Karpas-422 (cell line): ENCODE measurements at regions not wholly inside any gene's neighbourhood (a gene's known extent, or its start where the extent isn't known, plus 50 kb on each side); places are given as distances from the start of the nearest gene placed in this dataset.
"Not testable (repeated sequence)": the region's sequence is repeated elsewhere in the genome, so short reads cannot be mapped to it uniquely, and the experiment has no call there.

ENCODE experiments used
- DNase-seq: peaks from one replicate; pipeline ENCODE4 v3.0.0-alpha.2; 2015
- H2AFZ ChIP-seq: fragments of 200-600 bp; sonication (generic); 2 replicates; pipeline ENCODE4 v1.6.1; 2014; ENCODE audit warnings: antibody characterized with exemption, low read length, mixed read lengths
- H3K27ac ChIP-seq: fragments of 200-600 bp; sonication (generic); 2 replicates; pipeline ENCODE4 v1.5.1; 2014; ENCODE audit warnings: mild to moderate bottlenecking, low read length, moderate library complexity
- H3K27me3 ChIP-seq: fragments of 200-600 bp; sonication (generic); 2 replicates; pipeline ENCODE4 v1.6.1; 2014; ENCODE audit warnings: low read length, mixed read lengths
- H3K36me3 ChIP-seq: fragments of 200-600 bp; sonication (generic); 2 replicates; pipeline ENCODE4 v1.6.1; 2014; ENCODE audit warnings: low read length, mixed read lengths; ENCODE audit not compliant: insufficient read depth
- H3K4me1 ChIP-seq: fragments of 200-600 bp; sonication (generic); 2 replicates; pipeline ENCODE4 v1.6.1; 2014; ENCODE audit warnings: mild to moderate bottlenecking, low read length, mixed read lengths
- H3K4me2 ChIP-seq: fragments of 200-600 bp; sonication (generic); 2 replicates; pipeline ENCODE4 v1.6.1; 2014; ENCODE audit warnings: low read length, low read depth, mild to moderate bottlenecking; ENCODE audit not compliant: poor library complexity, severe bottlenecking
- H3K4me3 ChIP-seq: fragments of 200-600 bp; sonication (generic); 2 replicates; pipeline ENCODE4 v1.5.1; 2014; ENCODE audit warnings: mild to moderate bottlenecking, antibody characterized with exemption, low read length, mixed read lengths
- H3K79me2 ChIP-seq: fragments of 200-600 bp; sonication (generic); 2 replicates; pipeline ENCODE4 v1.6.1; 2014; ENCODE audit warnings: mild to moderate bottlenecking, low read length, mixed read lengths
- H3K9ac ChIP-seq: fragments of 200-600 bp; sonication (generic); 2 replicates; pipeline ENCODE4 v1.6.0; 2014; ENCODE audit warnings: low read length
- H3K9me2 ChIP-seq: fragments of 200-600 bp; sonication (generic), shearing (Covaris generic); replicated peaks from 2 replicates; pipeline ENCODE4 v1.6.0; 2014; ENCODE audit warnings: mild to moderate bottlenecking, low read length, moderate library complexity; ENCODE audit not compliant: insufficient read depth
- H3K9me3 ChIP-seq: fragments of 300-700, 200-600 bp; sonication (generic); 2 replicates; pipeline ENCODE4 v1.6.1; 2014; ENCODE audit warnings: low read length, mixed read lengths
- H4K20me1 ChIP-seq: fragments of 200-600 bp; sonication (generic); 2 replicates; pipeline ENCODE4 v1.6.1; 2014; ENCODE audit warnings: mild to moderate bottlenecking, antibody characterized with exemption, low read length, low read depth; ENCODE audit not compliant: insufficient read depth

GRCh38 chr10:46171661-46172060 lies 115.1 kb upstream of the ANTXRL start:
- Histone ChIP-seq H3K27ac (no peak overlapping the region), H3K79me2 (no peaks in the 10 kb centered on the region), H4K20me1 (no peaks in the 10 kb centered on the region), H3K4me3 (no peak overlapping the region), H3K36me3 (no peaks in the 10 kb centered on the region), H2AFZ (no peak overlapping the region), H3K4me2 (no peak overlapping the region), H3K9me3 (no peaks in the 10 kb centered on the region), H3K9me2 (no peaks in the 10 kb centered on the region), H3K9ac (no peak overlapping the region), H3K4me1 (no peaks in the 10 kb centered on the region), H3K27me3 (no peaks in the 10 kb centered on the region)
- no peak for DNase-seq

DNA sequence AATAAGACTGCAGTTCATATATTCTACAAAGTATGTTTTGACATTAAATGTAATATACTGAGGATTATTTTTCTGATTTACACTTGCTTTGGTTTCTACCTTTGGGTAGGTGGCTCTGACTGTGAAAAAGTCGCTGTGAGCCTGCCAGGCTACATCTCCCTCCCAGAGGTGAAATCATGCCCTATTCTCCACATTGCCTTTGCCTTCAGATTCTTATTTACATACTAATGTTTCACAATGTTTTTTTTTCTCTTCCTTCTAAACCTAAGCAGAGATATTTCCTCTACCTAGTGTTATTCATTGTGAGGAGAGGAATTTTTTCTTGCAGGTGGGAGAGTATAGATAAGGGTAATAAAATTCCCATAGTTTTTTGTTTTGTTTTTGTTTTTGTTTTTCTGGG lies 111.5 kb upstream of the ANTXRL start:
- Histone ChIP-seq H3K4me1 (no peaks in the 10 kb centered on the region), H3K9ac (no peak overlapping the region), H3K79me2 (no peaks in the 10 kb centered on the region), H3K4me3 (no peak overlapping the region), H3K9me3 (no peaks in the 10 kb centered on the region), H3K36me3 (no peaks in the 10 kb centered on the region), H3K4me2 (no peak overlapping the region), H3K27ac (no peak overlapping the region), H3K27me3 (no peaks in the 10 kb centered on the region), H2AFZ (no peak overlapping the region), H4K20me1 (no peaks in the 10 kb centered on the region), H3K9me2 (no peaks in the 10 kb centered on the region)
- no peak for DNase-seq

DNA sequence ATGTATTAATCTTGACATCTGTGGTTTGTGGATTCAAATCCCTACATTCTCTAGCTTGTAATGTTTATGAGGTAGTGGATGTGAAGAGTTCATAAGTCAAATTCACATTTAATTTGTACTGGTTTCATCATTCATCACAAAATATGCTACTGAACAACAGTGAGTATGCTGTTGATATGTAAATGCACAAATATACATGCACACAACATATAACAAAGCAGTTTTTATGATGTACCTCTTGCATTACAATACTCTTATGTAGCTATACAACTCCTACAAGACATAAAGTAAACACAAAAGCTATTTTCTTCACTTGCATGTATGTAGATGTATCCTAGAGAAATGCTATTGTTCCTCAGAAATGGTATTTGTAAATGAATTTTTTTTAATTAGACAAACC lies 111.0 kb upstream of the ANTXRL start:
- H3K9me2 ChIP-seq = no peaks in the 10 kb centered on the region
- no peak overlapping the region for H3K27ac ChIP-seq
- DNase-seq = no peak
- no peak overlapping the region for H3K4me2 ChIP-seq
- H3K9me3 ChIP-seq = no peaks in the 10 kb centered on the region
- H3K4me1 ChIP-seq = no peaks in the 10 kb centered on the region
- no peak overlapping the region for H3K9ac ChIP-seq
- no peaks in the 10 kb centered on the region for H4K20me1 ChIP-seq
- no peaks in the 10 kb centered on the region for H3K36me3 ChIP-seq
- no peak overlapping the region for H2AFZ ChIP-seq
- no peaks in the 10 kb centered on the region for H3K79me2 ChIP-seq
- no peak overlapping the region for H3K4me3 ChIP-seq
- no peaks in the 10 kb centered on the region for H3K27me3 ChIP-seq

- DNase-seq, H3K4me1 ChIP-seq, H2AFZ ChIP-seq, H3K36me3 ChIP-seq, H3K9me3 ChIP-seq, H3K4me3 ChIP-seq, H3K4me2 ChIP-seq, H3K27ac ChIP-seq, H3K79me2 ChIP-seq, H3K9ac ChIP-seq, H3K27me3 ChIP-seq, H4K20me1 ChIP-seq, H3K9me2 ChIP-seq: not testable (repeated sequence)
Observed at GRCh38 chr10:46187431-46187830, 99.4 kb upstream of the ANTXRL start.

DNA sequence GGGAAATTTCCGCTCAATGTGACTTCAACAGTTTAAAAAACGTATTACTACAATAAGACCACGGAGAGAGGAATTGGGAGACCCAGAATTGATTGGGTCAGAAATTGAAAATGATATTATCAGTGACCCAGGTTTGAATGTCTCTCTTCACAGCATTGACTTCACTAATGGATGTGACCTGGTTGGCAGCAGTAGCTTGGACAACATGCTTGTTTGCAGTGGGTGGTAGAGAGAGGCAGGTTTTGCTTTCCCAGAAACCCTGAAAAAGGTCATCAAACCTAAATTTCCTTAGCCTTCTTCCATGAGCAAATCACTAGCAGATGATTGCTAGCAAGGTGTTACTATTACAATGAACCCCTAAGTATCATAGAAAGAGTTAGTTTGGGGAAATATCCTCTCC lies 89.7 kb upstream of the ANTXRL start:
- H3K4me1 ChIP-seq = no peaks in the 10 kb centered on the region
- H3K79me2 ChIP-seq = no peaks in the 10 kb centered on the region
- H3K4me3 ChIP-seq = no peak overlapping the region
- no peaks in the 10 kb centered on the region for H3K9me3 ChIP-seq
- H3K9ac ChIP-seq = no peak overlapping the region
- no peaks in the 10 kb centered on the region for H3K9me2 ChIP-seq
- H4K20me1 ChIP-seq = no peaks in the 10 kb centered on the region
- no peak overlapping the region for H2AFZ ChIP-seq
- H3K36me3 ChIP-seq = no peaks in the 10 kb centered on the region
- no peak for DNase-seq
- H3K27ac ChIP-seq = no peak overlapping the region
- H3K27me3 ChIP-seq = no peaks in the 10 kb centered on the region
- H3K4me2 ChIP-seq = no peak overlapping the region

DNA sequence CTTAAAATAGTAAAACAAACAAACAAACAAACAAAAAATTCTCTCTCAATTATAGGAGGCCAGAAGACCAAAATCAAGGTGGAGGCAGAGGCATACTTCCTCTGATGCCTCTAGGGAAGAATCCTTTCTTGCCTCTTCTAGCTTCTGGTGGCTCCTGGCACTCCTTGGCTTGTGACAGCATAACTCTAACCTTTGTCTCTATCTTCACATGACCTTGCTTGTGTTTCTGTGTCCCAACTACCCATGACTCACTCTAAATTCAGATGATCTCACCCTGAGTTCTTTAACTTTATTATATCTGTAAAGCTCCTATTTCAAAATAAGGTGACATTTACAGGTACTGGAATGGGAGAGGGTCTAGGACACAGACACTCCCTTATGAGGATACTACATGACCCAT lies 88.3 kb upstream of the ANTXRL start:
- H3K27me3 ChIP-seq = no peaks in the 10 kb centered on the region
- no peaks in the 10 kb centered on the region for H3K9me3 ChIP-seq
- no peak overlapping the region for H3K4me3 ChIP-seq
- no peak overlapping the region for H3K27ac ChIP-seq
- no peak overlapping the region for H3K4me2 ChIP-seq
- no peaks in the 10 kb centered on the region for H3K36me3 ChIP-seq
- no peak overlapping the region for H2AFZ ChIP-seq
- no peaks in the 10 kb centered on the region for H3K79me2 ChIP-seq
- no peaks in the 10 kb centered on the region for H3K4me1 ChIP-seq
- no peaks in the 10 kb centered on the region for H4K20me1 ChIP-seq
- H3K9me2 ChIP-seq = no peaks in the 10 kb centered on the region
- no peak for DNase-seq
- H3K9ac ChIP-seq = no peak overlapping the region

GRCh38 chr10:46202405-46202804 lies 84.4 kb upstream of the ANTXRL start:
- not testable (repeated sequence) for H3K4me3 ChIP-seq, H3K9me3 ChIP-seq, DNase-seq, H3K27ac ChIP-seq, H3K4me2 ChIP-seq, H4K20me1 ChIP-seq, H3K79me2 ChIP-seq, H3K4me1 ChIP-seq, H3K9me2 ChIP-seq, H3K27me3 ChIP-seq, H2AFZ ChIP-seq, H3K9ac ChIP-seq, H3K36me3 ChIP-seq

- not testable (repeated sequence) for H3K9me3 ChIP-seq, H3K9ac ChIP-seq, H3K36me3 ChIP-seq, H3K79me2 ChIP-seq, H3K9me2 ChIP-seq, H2AFZ ChIP-seq, H3K27ac ChIP-seq, H3K27me3 ChIP-seq, H4K20me1 ChIP-seq, H3K4me2 ChIP-seq, H3K4me3 ChIP-seq, DNase-seq, H3K4me1 ChIP-seq
Observed at GRCh38 chr10:46204482-46205102, 82.2 kb upstream of the ANTXRL start.

GRCh38 chr10:46210427-46210826 lies 76.4 kb upstream of the ANTXRL start:
- H3K79me2 ChIP-seq, H3K27me3 ChIP-seq, H3K4me3 ChIP-seq, H3K36me3 ChIP-seq, H3K27ac ChIP-seq, H3K4me1 ChIP-seq, H4K20me1 ChIP-seq, DNase-seq, H3K9me2 ChIP-seq, H3K4me2 ChIP-seq, H3K9me3 ChIP-seq, H2AFZ ChIP-seq, H3K9ac ChIP-seq: not testable (repeated sequence)
